C4-2B (cell line): ENCODE measurements at regions not wholly inside any gene's neighbourhood (a gene's known extent, or its start where the extent isn't known, plus 50 kb on each side); places are given as distances from the start of the nearest gene placed in this dataset.

Experiments
- CTCF ChIP-seq: fragments of 450-650 bp; conservative IDR thresholded peaks from 2 replicates; pipeline ENCODE4 v1.5.1; 2017; ENCODE audit warnings: mild to moderate bottlenecking
- ZFX ChIP-seq: fragments of 450-650 bp; IDR thresholded peaks from 2 replicates; pipeline ENCODE4 v1.6.1; 2017

GRCh38 chr1:187631381-187631675 is 802.6 kb downstream of the PLA2G4A start:
- TF ChIP-seq CTCF = no peak
- no peak for TF ChIP-seq ZFX
